Parathyroid adenoma (tissue), 2 donors: ENCODE measurements at regions not wholly inside any gene's neighbourhood (a gene's known extent, or its start where the extent isn't known, plus 50 kb on each side); places are given as distances from the start of the nearest gene placed in this dataset.

ENCODE experiments used
- H2AFZ ChIP-seq: fragments of 300-600 bp; sonication (generic); one replicate; pipeline ENCODE4 v1.7.0; 2017; ENCODE audit warnings: antibody characterized with exemption, mild to moderate bottlenecking
- H3K27ac ChIP-seq: fragments of 300-600 bp; sonication (generic); one replicate; pipeline ENCODE4 v1.7.0; 2017
- H3K27me3 ChIP-seq: fragments of 300-600 bp; sonication (generic); one replicate; pipeline ENCODE4 v1.7.0; 2017; ENCODE audit warnings: low read length; ENCODE audit not compliant: control insufficient read depth, insufficient read depth
- H3K36me3 ChIP-seq: fragments of 300-600 bp; sonication (generic); one replicate; pipeline ENCODE4 v1.7.0; 2017; ENCODE audit warnings: low read length; ENCODE audit not compliant: control insufficient read depth, insufficient read depth
- H3K4me1 ChIP-seq: fragments of 300-600 bp; sonication (generic); one replicate; pipeline ENCODE4 v1.7.0; 2017; ENCODE audit warnings: control low read depth
- H3K4me2 ChIP-seq: fragments of 300-600 bp; sonication (generic); one replicate; pipeline ENCODE4 v1.7.0; 2017; ENCODE audit warnings: low read length
- H3K4me3 ChIP-seq: fragments of 300-600 bp; sonication (generic); one replicate; pipeline ENCODE4 v1.7.0; 2017; ENCODE audit warnings: low read depth, low read length
- H3K79me2 ChIP-seq: fragments of 300-600 bp; sonication (generic); one replicate; pipeline ENCODE4 v1.7.0; 2017; ENCODE audit warnings: control low read depth
- H3K9ac ChIP-seq: fragments of 300-600 bp; sonication (generic); one replicate; pipeline ENCODE4 v1.7.0; 2017; ENCODE audit warnings: mild to moderate bottlenecking
- H3K9me3 ChIP-seq: fragments of 300-600 bp; sonication (generic); one replicate; pipeline ENCODE4 v1.7.0; 2017; ENCODE audit warnings: low read length; ENCODE audit not compliant: control insufficient read depth
- CTCF ChIP-seq: fragments of 300-600 bp; sonication (generic); IDR thresholded peaks from one replicate; pipeline ENCODE4 v1.7.0; 2017; ENCODE audit warnings: antibody characterized with exemption, mild to moderate bottlenecking
- donor health status: primary hyperparathyroidism.

- H3K4me2 ChIP-seq = no peak overlapping the region
- no peak overlapping the region for H3K4me3 ChIP-seq
- no peak for TF ChIP-seq CTCF
Observed at GRCh38 chr16:49089533-49089932, 192.1 kb downstream of the CBLN1 start.

DNA sequence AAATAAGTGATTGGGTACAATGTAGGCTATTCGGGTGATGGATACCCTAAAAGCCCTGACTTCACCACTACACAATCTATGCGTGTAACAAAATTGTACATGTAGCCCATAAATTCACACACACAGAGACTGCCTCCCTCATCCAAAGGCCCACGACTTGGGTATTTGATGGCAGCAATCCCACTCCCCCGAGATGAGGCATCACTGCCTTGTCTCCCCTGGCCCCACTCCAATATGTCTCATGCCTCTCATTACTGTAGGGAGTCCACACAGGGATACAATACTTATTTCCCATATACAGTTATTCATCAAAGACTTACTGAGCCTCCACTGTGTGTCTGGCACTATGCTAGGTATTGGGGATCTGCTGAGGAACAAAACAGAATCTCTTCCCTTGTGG is 192.6 kb downstream of the CBLN1 start:
- H3K27ac ChIP-seq = no peak overlapping the region
- H3K27me3 ChIP-seq = no peaks in the 10 kb centered on the region
- no peaks in the 10 kb centered on the region for H3K4me1 ChIP-seq
- no peaks in the 10 kb centered on the region for H3K36me3 ChIP-seq
- H3K9me3 ChIP-seq = no peaks in the 10 kb centered on the region
- no peak overlapping the region for H3K4me3 ChIP-seq
- no peak overlapping the region for H3K9ac ChIP-seq
- no peak overlapping the region for H2AFZ ChIP-seq
- no peak overlapping the region for H3K4me2 ChIP-seq
- no peak for TF ChIP-seq CTCF
- H3K79me2 ChIP-seq = no peaks in the 10 kb centered on the region

More at GRCh38 chr16:49089533-49089932, 192.1 kb downstream of the CBLN1 start:
- no peaks in the 10 kb centered on the region for H3K9me3 ChIP-seq
- H3K27ac ChIP-seq = no peak overlapping the region
- H3K9ac ChIP-seq = no peak overlapping the region
- no peaks in the 10 kb centered on the region for H3K27me3 ChIP-seq
- no peaks in the 10 kb centered on the region for H3K36me3 ChIP-seq
- H3K4me1 ChIP-seq = no peaks in the 10 kb centered on the region
- no peaks in the 10 kb centered on the region for H3K79me2 ChIP-seq
- H2AFZ ChIP-seq = no peak overlapping the region

GRCh38 chr16:49085686-49086085 is 196.0 kb downstream of the CBLN1 start:
- H3K9me3 ChIP-seq = no peaks in the 10 kb centered on the region
- no peak overlapping the region for H3K9ac ChIP-seq
- no peaks in the 10 kb centered on the region for H3K36me3 ChIP-seq
- H3K27me3 ChIP-seq = no peaks in the 10 kb centered on the region
- no peak overlapping the region for H2AFZ ChIP-seq
- H3K4me3 ChIP-seq = no peak overlapping the region
- no peak for TF ChIP-seq CTCF
- H3K4me1 ChIP-seq = no peaks in the 10 kb centered on the region
- H3K4me2 ChIP-seq = no peak overlapping the region
- no peaks in the 10 kb centered on the region for H3K79me2 ChIP-seq
- H3K27ac ChIP-seq = no peak overlapping the region

DNA sequence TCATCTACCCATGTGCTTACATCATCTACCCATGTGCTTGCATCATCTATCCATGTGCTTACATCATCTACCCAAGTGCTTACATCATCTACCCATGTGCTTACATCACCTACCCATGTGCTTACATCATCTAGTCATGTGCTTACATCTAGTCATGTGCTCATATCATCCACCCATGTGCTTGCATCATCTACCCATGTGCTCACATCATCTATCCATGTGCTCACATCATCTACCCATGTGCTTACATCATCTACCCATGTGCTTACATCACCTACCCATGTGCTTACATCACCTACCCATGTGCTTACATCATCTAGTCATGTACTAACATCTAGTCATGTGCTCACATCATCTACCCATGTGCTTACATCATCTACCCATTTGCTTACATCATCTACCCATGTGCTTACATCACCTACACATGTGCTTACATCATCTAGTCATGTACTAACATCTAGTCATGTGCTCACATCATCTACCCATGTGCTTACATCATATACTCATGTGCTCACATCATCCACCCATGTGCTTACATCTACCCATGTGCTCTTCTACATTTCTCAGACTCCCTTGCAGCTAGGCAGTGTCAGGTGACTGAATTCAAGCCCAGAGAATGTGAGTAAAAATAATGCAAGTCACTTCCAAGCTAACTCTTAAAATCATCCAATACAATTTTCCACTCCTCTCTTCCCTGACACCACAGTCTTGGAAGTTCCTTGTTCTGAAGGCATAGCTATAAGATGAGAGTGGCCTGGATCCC is 196.8 kb downstream of the CBLN1 start:
- Histone ChIP-seq H3K27me3 (no peaks in the 10 kb centered on the region), H3K27ac (no peak overlapping the region), H3K9ac (no peak overlapping the region), H3K4me1 (no peaks in the 10 kb centered on the region), H3K4me3 (no peak overlapping the region), H3K9me3 (no peaks in the 10 kb centered on the region), H2AFZ (no peak overlapping the region), H3K4me2 (no peak overlapping the region), H3K79me2 (no peaks in the 10 kb centered on the region), H3K36me3 (no peaks in the 10 kb centered on the region)
- TF ChIP-seq CTCF = no peak

DNA sequence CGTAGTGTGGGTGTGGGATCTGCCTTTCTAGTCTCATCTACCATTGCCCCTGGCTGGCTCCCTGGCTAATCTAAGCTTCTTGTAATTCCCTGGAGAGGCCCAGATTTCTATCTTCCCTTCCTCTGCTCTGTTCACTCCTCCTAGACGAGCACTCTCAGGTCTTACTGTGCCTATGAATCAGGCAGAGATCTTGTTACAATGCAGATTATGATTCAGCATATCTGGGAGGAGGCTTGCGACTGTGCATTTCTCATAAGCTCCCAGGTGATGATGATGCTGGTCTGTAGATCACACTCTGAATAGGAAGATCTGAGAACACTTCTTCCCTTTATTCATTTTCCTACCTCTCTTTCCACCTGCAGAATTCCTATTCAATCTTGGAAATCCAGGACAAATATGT is 200.1 kb downstream of the CBLN1 start:
- Histone ChIP-seq H3K79me2 (no peaks in the 10 kb centered on the region), H3K9me3 (no peaks in the 10 kb centered on the region), H3K4me3 (no peak overlapping the region), H3K36me3 (no peaks in the 10 kb centered on the region), H2AFZ (no peak overlapping the region), H3K9ac (no peak overlapping the region), H3K27ac (no peak overlapping the region), H3K27me3 (no peaks in the 10 kb centered on the region), H3K4me1 (no peaks in the 10 kb centered on the region), H3K4me2 (no peak overlapping the region)
- no peak for TF ChIP-seq CTCF
